MM.1S (cell line): ENCODE measurements at regions not wholly inside any gene's neighbourhood (a gene's known extent, or its start where the extent isn't known, plus 50 kb on each side); places are given as distances from the start of the nearest gene placed in this dataset.
"Not testable (repeated sequence)": the region's sequence is repeated elsewhere in the genome, so short reads cannot be mapped to it uniquely, and the experiment has no call there.

Experiments
- DNase-seq: peaks from one replicate; pipeline ENCODE4 v3.0.0-alpha.2; 2015
- H2AFZ ChIP-seq: fragments of 300-600 bp; sonication (generic); 2 replicates; pipeline ENCODE4 v1.6.0; 2016; ENCODE audit warnings: antibody characterized with exemption, low read length
- H3F3A ChIP-seq: fragments of 300-600 bp; sonication (generic); 2 replicates; pipeline ENCODE4 v1.6.1; 2016; ENCODE audit warnings: mild to moderate bottlenecking, antibody characterized with exemption, low read length, moderate library complexity, mixed read lengths; ENCODE audit not compliant: insufficient read depth
- H3K27ac ChIP-seq: fragments of 300-600 bp; sonication (generic); 2 replicates; pipeline ENCODE4 v1.5.1; 2016; ENCODE audit warnings: mild to moderate bottlenecking, low read length
- H3K27me3 ChIP-seq: fragments of 300-600 bp; sonication (generic); replicated peaks from 2 replicates; pipeline ENCODE4 v1.6.0; 2016; ENCODE audit warnings: low read length; ENCODE audit not compliant: insufficient read depth
- H3K36me3 ChIP-seq: fragments of 300-600 bp; sonication (generic); replicated peaks from 2 replicates; pipeline ENCODE4 v1.6.1; 2016; ENCODE audit warnings: mild to moderate bottlenecking, low read length, mixed read lengths; ENCODE audit not compliant: insufficient read depth
- H3K4me1 ChIP-seq: fragments of 300-600 bp; sonication (generic); 2 replicates; pipeline ENCODE4 v1.6.1; 2016; ENCODE audit warnings: low read length, mixed read lengths
- H3K4me2 ChIP-seq: fragments of 300-600 bp; sonication (generic); 2 replicates; pipeline ENCODE4 v1.6.0; 2016; ENCODE audit warnings: low read depth, low read length
- H3K4me3 ChIP-seq: fragments of 300-600 bp; sonication (generic); 2 replicates; pipeline ENCODE4 v1.5.1; 2016; ENCODE audit warnings: low read length, mixed read lengths
- H3K79me2 ChIP-seq: fragments of 300-600 bp; sonication (generic); 2 replicates; pipeline ENCODE4 v1.6.1; 2016; ENCODE audit warnings: mixed run types, low read length, mixed read lengths
- H3K9ac ChIP-seq: fragments of 300-600 bp; sonication (generic); 2 replicates; pipeline ENCODE4 v1.6.1; 2016; ENCODE audit warnings: low read length, mixed read lengths
- H3K9me2 ChIP-seq: fragments of 300-600 bp; sonication (generic); replicated peaks from 2 replicates; pipeline ENCODE4 v1.6.1; 2016; ENCODE audit warnings: mild to moderate bottlenecking, low read length, mixed read lengths; ENCODE audit not compliant: insufficient read depth
- H3K9me3 ChIP-seq: fragments of 300-600 bp; sonication (generic); replicated peaks from 2 replicates; pipeline ENCODE4 v1.6.1; 2016; ENCODE audit warnings: mild to moderate bottlenecking, low read length, mixed read lengths; ENCODE audit not compliant: insufficient read depth
- H4K20me1 ChIP-seq: fragments of 300-600 bp; sonication (generic); 2 replicates; pipeline ENCODE4 v1.6.1; 2016; ENCODE audit warnings: mild to moderate bottlenecking, low read length, moderate library complexity, mixed read lengths; ENCODE audit not compliant: insufficient read depth
- CTCF ChIP-seq: fragments of 300-600 bp; sonication (generic); IDR thresholded peaks from 2 replicates; pipeline ENCODE4 v1.5.1; 2016; ENCODE audit warnings: antibody characterized with exemption, low read length, mixed read lengths
- EZH2 ChIP-seq: fragments of 300-600 bp; sonication (generic); optimal IDR thresholded peaks from 2 replicates; pipeline ENCODE3; 2017; ENCODE audit warnings: low read depth, mild to moderate bottlenecking, antibody characterized with exemption, low read length, mixed read lengths
- EZH2phosphoT487 ChIP-seq: fragments of 300-600 bp; sonication (generic); IDR thresholded peaks from 2 replicates; pipeline ENCODE4 v1.6.1; 2018; ENCODE audit warnings: antibody characterized with exemption, low read length

- H3K79me2 ChIP-seq: no peaks in the 10 kb centered on the region
- no peaks in the 10 kb centered on the region for H3K9me3 ChIP-seq
- no peaks in the 10 kb centered on the region for H3K36me3 ChIP-seq
- no peaks in the 10 kb centered on the region for H3F3A ChIP-seq
- TF ChIP-seq CTCF (no peak), EZH2 (no peak), EZH2phosphoT487 (no peak)
- H3K27me3 ChIP-seq: no peaks in the 10 kb centered on the region
- no peak overlapping the region for H3K9ac ChIP-seq
- no peak overlapping the region for H3K27ac ChIP-seq
- H3K4me1 ChIP-seq: no peaks in the 10 kb centered on the region
- H3K4me2 ChIP-seq: no peak overlapping the region
- no peaks in the 10 kb centered on the region for H4K20me1 ChIP-seq
- no peaks in the 10 kb centered on the region for H3K9me2 ChIP-seq
- no peak for DNase-seq
- H2AFZ ChIP-seq: no peak overlapping the region
- no peak overlapping the region for H3K4me3 ChIP-seq
Measured at GRCh38 chr9:108743901-108744371, 111.8 kb downstream of the ACTL7B start.

- Histone ChIP-seq H4K20me1 (no peaks in the 10 kb centered on the region), H3K27me3 (no peaks in the 10 kb centered on the region), H3K27ac (no peak overlapping the region), H3K9me3 (no peaks in the 10 kb centered on the region), H3F3A (no peaks in the 10 kb centered on the region), H3K79me2 (no peaks in the 10 kb centered on the region), H3K36me3 (no peaks in the 10 kb centered on the region), H2AFZ (no peak overlapping the region), H3K4me1 (no peaks in the 10 kb centered on the region), H3K9ac (no peak overlapping the region), H3K4me2 (no peak overlapping the region), H3K4me3 (no peak overlapping the region), H3K9me2 (no peaks in the 10 kb centered on the region)
- no peak for DNase-seq
- no peak for TF ChIP-seq EZH2
- TF ChIP-seq CTCF: no peak
- no peak for TF ChIP-seq EZH2phosphoT487
Measured at GRCh38 chr9:108743416-108743815, 112.4 kb downstream of the ACTL7B start.

GRCh38 chr9:108742191-108742590 is 113.6 kb downstream of the ACTL7B start:
- H3K36me3 ChIP-seq: no peaks in the 10 kb centered on the region
- H3K4me1 ChIP-seq: no peaks in the 10 kb centered on the region
- no peak overlapping the region for H3K9ac ChIP-seq
- no peaks in the 10 kb centered on the region for H3K9me2 ChIP-seq
- TF ChIP-seq EZH2 (no peak), CTCF (no peak), EZH2phosphoT487 (no peak)
- no peaks in the 10 kb centered on the region for H3K27me3 ChIP-seq
- no peak overlapping the region for H3K4me2 ChIP-seq
- H3K9me3 ChIP-seq: no peaks in the 10 kb centered on the region
- no peaks in the 10 kb centered on the region for H4K20me1 ChIP-seq
- H3K4me3 ChIP-seq: no peak overlapping the region
- no peaks in the 10 kb centered on the region for H3F3A ChIP-seq
- no peaks in the 10 kb centered on the region for H3K79me2 ChIP-seq
- DNase-seq: no peak
- H2AFZ ChIP-seq: no peak overlapping the region
- no peak overlapping the region for H3K27ac ChIP-seq

GRCh38 chr9:108731292-108731691 is 124.5 kb downstream of the ACTL7B start:
- H3K79me2 ChIP-seq, DNase-seq, H4K20me1 ChIP-seq, H3F3A ChIP-seq, H3K4me3 ChIP-seq, H3K36me3 ChIP-seq, H3K9ac ChIP-seq, H3K27me3 ChIP-seq, H3K9me2 ChIP-seq, H2AFZ ChIP-seq, H3K27ac ChIP-seq, H3K9me3 ChIP-seq, H3K4me2 ChIP-seq, H3K4me1 ChIP-seq: not testable (repeated sequence)
